IMR-90 (cell line): ENCODE measurements at regions not wholly inside any gene's neighbourhood (a gene's known extent, or its start where the extent isn't known, plus 50 kb on each side); places are given as distances from the start of the nearest gene placed in this dataset.

ENCODE experiments used
- ATAC-seq: fragments of 200-7000 bp; cut with Tn5 transposase; 2 replicates; pipeline ENCODE4 v1.9.1; 2020; ENCODE audit warnings: low read depth, mild to moderate bottlenecking, moderate library complexity
- BruUV-seq: library from RNA; stranded (reverse); fragments of 400-500 nt; replicated peaks from 2 replicates; lab custom pipeline; 2021; lab: Mats Ljungman, UMichigan
- CTCF ChIA-PET: fragments of 300-600 bp; formaldehyde crosslinking; extraction: SDS; loops from one replicate; lab custom pipeline; 2021; ENCODE audit warnings: antibody characterized with exemption; lab: Yijun Ruan, JAX
- POLR2A ChIA-PET: fragments of 300-600 bp; sonication (Branson Sonifier 250); formaldehyde crosslinking; loops from one replicate; lab custom pipeline; 2022; ENCODE audit warnings: antibody characterized with exemption; ENCODE audit not compliant: unreplicated experiment; lab: Charles Lee
- DNase-seq: peaks from one replicate; pipeline ENCODE4 v3.0.0; 2013
- H2AFZ ChIP-seq: replicated peaks from 2 replicates; pipeline ENCODE3; 2013; ENCODE audit warnings: low read length, mild to moderate bottlenecking; ENCODE audit not compliant: poor library complexity
- H2AK5ac ChIP-seq: 2 replicates; pipeline ENCODE4 v1.6.1; 2013; ENCODE audit warnings: low read depth, low read length, inconsistent platforms
- H2AK9ac ChIP-seq: replicated peaks from 2 replicates; pipeline ENCODE3; 2013; ENCODE audit warnings: mild to moderate bottlenecking, low read depth, low read length, moderate library complexity; ENCODE audit not compliant: poor library complexity
- H2BK120ac ChIP-seq: 2 replicates; pipeline ENCODE4 v1.6.1; 2013; ENCODE audit warnings: low read depth, low read length, inconsistent platforms
- H2BK15ac ChIP-seq: 3 replicates; pipeline ENCODE4 v1.6.1; 2013; ENCODE audit warnings: low read depth, low read length, inconsistent platforms
- H2BK20ac ChIP-seq: 2 replicates; pipeline ENCODE4 v1.6.1; 2013; ENCODE audit warnings: low read depth, mild to moderate bottlenecking, inconsistent platforms, low read length, moderate library complexity
- H2BK5ac ChIP-seq: 2 replicates; pipeline ENCODE4 v1.6.1; 2013; ENCODE audit warnings: mild to moderate bottlenecking, low read depth, low read length, inconsistent platforms; ENCODE audit not compliant: poor library complexity, severe bottlenecking
- H3K14ac ChIP-seq: replicated peaks from 2 replicates; pipeline ENCODE4 v1.6.1; 2013; ENCODE audit warnings: low read depth, low read length, inconsistent platforms
- H3K18ac ChIP-seq: 2 replicates; pipeline ENCODE4 v1.6.1; 2013; ENCODE audit warnings: low read depth, low read length, control low read depth
- H3K23ac ChIP-seq: 2 replicates; pipeline ENCODE4 v1.6.1; 2013; ENCODE audit warnings: low read depth, low read length, inconsistent platforms
- H3K27ac ChIP-seq: 2 replicates; pipeline ENCODE4 v1.5.1; 2013; ENCODE audit warnings: mild to moderate bottlenecking, control low read depth, low read length; ENCODE audit not compliant: insufficient read depth
- H3K27me3 ChIP-seq: 2 replicates; pipeline ENCODE4 v1.6.1; 2013; ENCODE audit warnings: low read length; ENCODE audit not compliant: control insufficient read depth, insufficient read depth
- H3K36me3 ChIP-seq: 2 replicates; pipeline ENCODE4 v1.6.1; 2013; ENCODE audit warnings: low read length, mixed read lengths; ENCODE audit not compliant: control insufficient read depth, insufficient read depth
- H3K4ac ChIP-seq: 2 replicates; pipeline ENCODE4 v1.6.1; 2013; ENCODE audit warnings: low read depth, low read length, inconsistent platforms
- H3K4me1 ChIP-seq: 2 replicates; pipeline ENCODE4 v1.6.1; 2013; ENCODE audit warnings: low read length, mixed read lengths; ENCODE audit not compliant: control insufficient read depth, insufficient read depth
- H3K4me2 ChIP-seq: 2 replicates; pipeline ENCODE4 v1.6.1; 2013; ENCODE audit warnings: low read depth, mild to moderate bottlenecking, control low read depth, low read length, moderate library complexity
- H3K4me3 ChIP-seq: 2 replicates; pipeline ENCODE4 v1.5.1; 2013; ENCODE audit warnings: low read depth, mild to moderate bottlenecking, control low read depth, low read length, moderate library complexity; ENCODE audit not compliant: insufficient read depth
- H3K56ac ChIP-seq: 2 replicates; pipeline ENCODE4 v1.6.1; 2013; ENCODE audit warnings: low read length, inconsistent platforms; ENCODE audit not compliant: insufficient read depth; ENCODE audit errors: extremely low read depth
- H3K79me1 ChIP-seq, 2 experiments: 2 replicates each; pipeline ENCODE4 v1.6.1; 2013; ENCODE audit warnings: low read length in 2 of 2, inconsistent platforms in 1 of 2, low read depth in 1 of 2
- H3K9ac ChIP-seq: 2 replicates; pipeline ENCODE4 v1.6.1; 2013; ENCODE audit warnings: low read depth, low read length, control low read depth
- H3K9me1 ChIP-seq: 2 replicates; pipeline ENCODE4 v1.6.1; 2013; ENCODE audit warnings: low read length, inconsistent platforms; ENCODE audit not compliant: insufficient read depth
- H3K9me3 ChIP-seq: 2 replicates; pipeline ENCODE4 v1.6.1; 2013; ENCODE audit warnings: low read length; ENCODE audit not compliant: control insufficient read depth, insufficient read depth
- H4K20me1 ChIP-seq: 2 replicates; pipeline ENCODE4 v1.6.1; 2013; ENCODE audit warnings: low read length, inconsistent platforms; ENCODE audit not compliant: insufficient read depth
- H4K5ac ChIP-seq: 2 replicates; pipeline ENCODE4 v1.6.1; 2013; ENCODE audit warnings: mild to moderate bottlenecking, low read depth, low read length, control low read depth
- H4K8ac ChIP-seq, 2 experiments: 2 replicates each; pipeline ENCODE4 v1.6.1; 2013; ENCODE audit warnings: low read depth in 2 of 2, low read length in 2 of 2, control low read depth in 1 of 2, inconsistent platforms in 1 of 2
- H4K91ac ChIP-seq: 2 replicates; pipeline ENCODE4 v1.6.1; 2013; ENCODE audit warnings: low read depth, low read length, inconsistent platforms; ENCODE audit not compliant: insufficient read depth
- BHLHE40 ChIP-seq: fragments of 150-350 bp; IDR thresholded peaks from 2 replicates; pipeline ENCODE4 v1.6.1; 2016; ENCODE audit warnings: mild to moderate bottlenecking, low read depth, low read length
- CHD1 ChIP-seq: IDR thresholded peaks from 2 replicates; pipeline ENCODE4 v1.6.1; 2012; ENCODE audit warnings: low read depth, low read length, improper control_type of control experiment
- ELK1 ChIP-seq: fragments of 150-350 bp; IDR thresholded peaks from 2 replicates; pipeline ENCODE4 v1.6.1; 2016; ENCODE audit warnings: low read depth, mild to moderate bottlenecking, low read length, moderate library complexity, borderline replicate concordance
- FOS ChIP-seq: fragments of 150-350 bp; IDR thresholded peaks from 2 replicates; pipeline ENCODE4 v1.6.1; 2016; ENCODE audit warnings: low read depth, low read length
- MAFK ChIP-seq: IDR thresholded peaks from 2 replicates; pipeline ENCODE4 v1.6.1; 2012; ENCODE audit warnings: low read depth, low read length, improper control_type of control experiment
- MXI1 ChIP-seq: IDR thresholded peaks from 2 replicates; pipeline ENCODE4 v1.6.1; 2012; ENCODE audit warnings: low read depth, mild to moderate bottlenecking, low read length, moderate library complexity, borderline replicate concordance
- NFE2L2 ChIP-seq: fragments of 150-350 bp; IDR thresholded peaks from 2 replicates; pipeline ENCODE4 v1.6.1; 2016; ENCODE audit warnings: low read depth, mild to moderate bottlenecking, low read length
- POLR2A ChIP-seq: IDR thresholded peaks from 2 replicates; pipeline ENCODE4 v1.6.1; 2012; ENCODE audit warnings: mild to moderate bottlenecking, low read depth, low read length
- RAD21 ChIP-seq: IDR thresholded peaks from 2 replicates; pipeline ENCODE4 v1.6.1; 2012; ENCODE audit warnings: low read length, improper control_type of control experiment
- RCOR1 ChIP-seq: IDR thresholded peaks from 2 replicates; pipeline ENCODE4 v1.6.1; 2012; ENCODE audit warnings: mild to moderate bottlenecking, low read length, improper control_type of control experiment; ENCODE audit not compliant: insufficient replicate concordance
- RFX5 ChIP-seq: IDR thresholded peaks from 2 replicates; pipeline ENCODE4 v1.8.0; 2012; ENCODE audit warnings: low read depth, mild to moderate bottlenecking, low read length, moderate library complexity
- SMC3 ChIP-seq: fragments of 150-350 bp; IDR thresholded peaks from 2 replicates; pipeline ENCODE4 v1.6.1; 2016; ENCODE audit warnings: low read depth, mild to moderate bottlenecking, antibody characterized with exemption, low read length, moderate library complexity
- USF2 ChIP-seq: fragments of 150-350 bp; IDR thresholded peaks from 2 replicates; pipeline ENCODE4 v1.6.1; 2017; ENCODE audit warnings: mild to moderate bottlenecking, antibody characterized with exemption, low read length, low read depth
- WGBS, 2 experiments: methylation state at CpG; one replicate each; pipeline versions ENCODE4 v1.1.5 to v1.1.7; 2013; ENCODE audit warnings: missing lambda C conversion rate in 2 of 2; ENCODE audit not compliant: insufficient read length in 1 of 2; ENCODE audit errors: extremely low coverage in 2 of 2; 5-methylcytosine and 5-hydroxymethylcytosine counted together
- dilution Hi-C: fragments of 300-500 bp; cut with HindIII; formaldehyde crosslinking; loops from one replicate; pipeline ENCODE4 v1.14.3; 2018; ENCODE audit warnings: low sequenced_read_pairs; ENCODE audit not compliant: unreplicated experiment
- in situ Hi-C: fragments of 300-500 bp; cut with MboI; formaldehyde crosslinking; loops from 3 replicates; pipeline ENCODE4 v1.14.3; 2019; ENCODE audit warnings: low sequenced_read_pairs, inconsistent platforms, mixed read lengths
- intact Hi-C: fragments of 100-400 bp; cut with micrococcal nuclease; formaldehyde crosslinking; loops from 2 replicates; pipeline ENCODE4 v1.10.0; 2022

GRCh38 chr2:172162739-172163336 is 60.1 kb upstream of the DLX2 start:
- peaks cover 9% of the 10 kb centered on the region for H3K27me3 ChIP-seq
- TF ChIP-seq CHD1 = no peak
- TF ChIP-seq RCOR1 = no peak
- no peak for TF ChIP-seq RAD21
- TF ChIP-seq MAFK = no peak
- no peak for TF ChIP-seq MXI1
- no peak for TF ChIP-seq POLR2A
- TF ChIP-seq FOS = no peak
- TF ChIP-seq BHLHE40 = no peak
- TF ChIP-seq USF2 = no peak
- no peak for TF ChIP-seq RFX5
- TF ChIP-seq NFE2L2 = no peak
- no peak for TF ChIP-seq SMC3
- TF ChIP-seq ELK1 = no peak
- no peaks in the 10 kb centered on the region for H3K9me1 ChIP-seq
- H3K9ac ChIP-seq = no peak overlapping the region
- DNase-seq (no peak), ATAC-seq (no peak)
- no peak overlapping the region for H4K8ac ChIP-seq
- no peak overlapping the region for H2BK20ac ChIP-seq
- WGBS, 2 experiments = 72% methylated on average over 2 of the region's 9 CpGs; no CpG with 5 or more reads in 1 of the 2 experiments
- no peak overlapping the region for H3K4me2 ChIP-seq
- no peak overlapping the region for H3K18ac ChIP-seq
- no peak overlapping the region for H3K14ac ChIP-seq
- ChIA-PET POLR2A (no interaction called here), CTCF (no interaction called here)
- BruUV-seq = no TSS peak
- in situ Hi-C loops = no loop called here
- no peak overlapping the region for H2AK5ac ChIP-seq
- H2BK120ac ChIP-seq = no peak overlapping the region
- peaks cover 6% of the 10 kb centered on the region for H3K9me3 ChIP-seq
- no peak overlapping the region for H4K5ac ChIP-seq
- H3K36me3 ChIP-seq = no peaks in the 10 kb centered on the region
- H3K4me3 ChIP-seq = no peak overlapping the region
- no peaks in the 10 kb centered on the region for H3K4me1 ChIP-seq
- no peak overlapping the region for H2BK15ac ChIP-seq
- H3K79me1 ChIP-seq = no peaks in the 10 kb centered on the region
- no peak overlapping the region for H4K91ac ChIP-seq
- no peak overlapping the region for H3K23ac ChIP-seq
- H3K27ac ChIP-seq = no peak overlapping the region
- dilution Hi-C loops = no loop called here
- H2AK9ac ChIP-seq = no peak overlapping the region
- H3K56ac ChIP-seq = no peak overlapping the region
- H4K20me1 ChIP-seq = no peaks in the 10 kb centered on the region
- no peak overlapping the region for H2AFZ ChIP-seq
- intact Hi-C loops = no loop called here
- H3K4ac ChIP-seq = no peak overlapping the region
- no peak overlapping the region for H2BK5ac ChIP-seq
